Endothelial cell of umbilical vein (primary cell): ENCODE measurements at regions not wholly inside any gene's neighbourhood (a gene's known extent, or its start where the extent isn't known, plus 50 kb on each side); places are given as distances from the start of the nearest gene placed in this dataset.

Experiments
- BruUV-seq: library from RNA; stranded (reverse); fragments of 400-500 nt; replicated peaks from 2 replicates; lab custom pipeline; 2021; lab: Mats Ljungman, UMichigan
- CTCF ChIA-PET: fragments of 300-600, 350-600 bp; sonication (Branson Sonifier 250); formaldehyde crosslinking; loops from one replicate; lab custom pipeline; 2021; ENCODE audit warnings: antibody characterized with exemption, inconsistent platforms; lab: Charles Lee
- POLR2A ChIA-PET: fragments of 300-600, 350-600 bp; sonication (Branson Sonifier 250); formaldehyde crosslinking; loops from one replicate; lab custom pipeline; 2021; ENCODE audit warnings: antibody characterized with exemption, inconsistent platforms; lab: Charles Lee
- DNase-seq: peaks from one replicate; pipeline ENCODE4 v3.0.0-alpha.2; 2011; ENCODE audit warnings: low read depth, low spot score
- FAIRE-seq: peaks from 2 replicates; lab custom pipeline; 2011; peaks lifted over from hg19 to GRCh38; lab: Jason Lieb, UNC
- H2AFZ ChIP-seq: 2 replicates; pipeline ENCODE4 v1.6.0; 2012; ENCODE audit warnings: low read depth, low read length, control low read depth, inconsistent platforms
- H3K27ac ChIP-seq: 2 replicates; pipeline ENCODE4 v1.5.1; 2011; ENCODE audit warnings: low read depth, mild to moderate bottlenecking, control low read depth, low read length, moderate library complexity; ENCODE audit not compliant: insufficient read depth
- H3K27me3 ChIP-seq, 2 experiments: 2 replicates each; pipeline versions ENCODE4 v1.6.0 to v1.6.1; 2011; ENCODE audit warnings: low read length in 2 of 2, mixed read lengths in 1 of 2; ENCODE audit not compliant: control insufficient read depth in 2 of 2, insufficient read depth in 2 of 2
- H3K36me3 ChIP-seq, 2 experiments: 2 replicates in 1 of 2; 3 replicates in 1 of 2; pipeline ENCODE4 v1.5.1; 2011; ENCODE audit warnings: low read length in 2 of 2, mild to moderate bottlenecking in 1 of 2, moderate library complexity in 1 of 2; ENCODE audit not compliant: control insufficient read depth in 2 of 2, insufficient read depth in 2 of 2; ENCODE audit errors: extremely low read depth in 1 of 2
- H3K4me1 ChIP-seq: 3 replicates; pipeline ENCODE4 v1.5.1; 2011; ENCODE audit warnings: mild to moderate bottlenecking, low read length; ENCODE audit not compliant: control insufficient read depth, insufficient read depth; ENCODE audit errors: extremely low read depth
- H3K4me2 ChIP-seq: 2 replicates; pipeline ENCODE4 v1.6.1; 2011; ENCODE audit warnings: low read length, control low read depth, mixed read lengths; ENCODE audit not compliant: insufficient read depth
- H3K4me3 ChIP-seq, 3 experiments: fragments of 200-600 bp in 1 of 3; sonication (generic), shearing (Covaris generic) in 1 of 3; replicated peaks in 1 of 3; 2 replicates each; pipeline ENCODE4 v1.5.1; 2011 to 2016; ENCODE audit warnings: control low read depth in 3 of 3, low read length in 3 of 3, mild to moderate bottlenecking in 2 of 3, inconsistent platforms in 1 of 3, low read depth in 1 of 3, moderate library complexity in 1 of 3; ENCODE audit not compliant: insufficient read depth in 1 of 3
- H3K79me2 ChIP-seq: 2 replicates; pipeline ENCODE4 v1.6.0; 2012; ENCODE audit warnings: low read length, inconsistent platforms; ENCODE audit not compliant: control insufficient read depth, insufficient read depth
- H3K9ac ChIP-seq: replicated peaks from 2 replicates; pipeline ENCODE3; 2011; ENCODE audit warnings: low read length, control low read depth; ENCODE audit not compliant: insufficient read depth; ENCODE audit errors: extremely low read depth
- H3K9me1 ChIP-seq: replicated peaks from 3 replicates; pipeline ENCODE4 v1.6.0; 2011; ENCODE audit warnings: mild to moderate bottlenecking, low read length; ENCODE audit not compliant: control insufficient read depth, insufficient read depth; ENCODE audit errors: extremely low read depth
- H3K9me3 ChIP-seq: replicated peaks from 2 replicates; pipeline ENCODE4 v1.5.1; 2012; ENCODE audit warnings: low read length, inconsistent platforms; ENCODE audit not compliant: control insufficient read depth, insufficient read depth
- H4K20me1 ChIP-seq: replicated peaks from 2 replicates; pipeline ENCODE3; 2011; ENCODE audit warnings: mild to moderate bottlenecking, low read length; ENCODE audit not compliant: control insufficient read depth, insufficient read depth; ENCODE audit errors: extremely low read depth
- CTCF ChIP-seq, 2 donors: IDR thresholded peaks; 1 replicate in 1 of 2; 2 replicates in 1 of 2; pipeline ENCODE4 v1.5.1; 2011; ENCODE audit warnings: low read length in 2 of 2, mild to moderate bottlenecking in 2 of 2, moderate library complexity in 2 of 2, control low read depth in 1 of 2, inconsistent platforms in 1 of 2, low read depth in 1 of 2; ENCODE audit not compliant: insufficient read depth in 1 of 2; ENCODE audit errors: extremely low read depth in 1 of 2
- EZH2 ChIP-seq: IDR thresholded peaks from 2 replicates; pipeline ENCODE4 v1.6.1; 2012; ENCODE audit warnings: borderline replicate concordance, low read depth, mild to moderate bottlenecking, moderate library complexity, low read length, inconsistent platforms; ENCODE audit not compliant: severe bottlenecking
- FOS ChIP-seq: IDR thresholded peaks from 2 replicates; pipeline ENCODE4 v1.6.1; 2011; ENCODE audit warnings: mild to moderate bottlenecking, low read length, moderate library complexity, borderline replicate concordance; ENCODE audit not compliant: insufficient read depth
- GATA2 ChIP-seq: IDR thresholded peaks from 2 replicates; pipeline ENCODE4 v1.7.0; 2011; ENCODE audit warnings: low read depth, mild to moderate bottlenecking, moderate library complexity, mixed read lengths, low read length; ENCODE audit not compliant: insufficient read length, insufficient read depth
- JUN ChIP-seq: IDR thresholded peaks from 2 replicates; pipeline ENCODE4 v1.6.1; 2011; ENCODE audit warnings: borderline replicate concordance, low read depth; ENCODE audit not compliant: insufficient read length, insufficient read depth
- MAX ChIP-seq: IDR thresholded peaks from 2 replicates; pipeline ENCODE4 v1.6.1; 2011; ENCODE audit not compliant: insufficient read depth, insufficient read length
- MYC ChIP-seq: IDR thresholded peaks from one replicate; pipeline ENCODE4 v1.6.1; 2011; ENCODE audit warnings: mild to moderate bottlenecking, low read depth, low read length
- POLR2A ChIP-seq: IDR thresholded peaks from 2 replicates; pipeline ENCODE4 v1.6.1; 2012; ENCODE audit warnings: low read depth, mild to moderate bottlenecking, control low read depth, low read length
- POLR2AphosphoS5 ChIP-seq: IDR thresholded peaks from 2 replicates; pipeline ENCODE4 v1.6.1; 2012; ENCODE audit warnings: low read depth, mild to moderate bottlenecking, control low read depth, low read length, moderate library complexity; ENCODE audit not compliant: insufficient read depth
- dilution Hi-C: fragments of 300-500 bp; cut with MboI; formaldehyde crosslinking; loops from one replicate; pipeline ENCODE4 v1.15.0; 2019; ENCODE audit warnings: low sequenced_read_pairs; ENCODE audit not compliant: extremely low pct_ligation_motif_present
- intact Hi-C: fragments of 100-400 bp; cut with micrococcal nuclease; formaldehyde crosslinking; loops from one replicate; pipeline ENCODE4 v1.10.0; 2022

- H3K36me3 ChIP-seq = no peaks in the 10 kb centered on the region
- no peaks in the 10 kb centered on the region for H4K20me1 ChIP-seq
- FAIRE-seq (no peak), DNase-seq (no peak)
- CTCF ChIA-PET = no interaction called here
- H3K4me2 ChIP-seq = no peak overlapping the region
- H3K9ac ChIP-seq = no peak overlapping the region
- no peak overlapping the region for H2AFZ ChIP-seq
- no peaks in the 10 kb centered on the region for H3K27me3 ChIP-seq
- H3K9me1 ChIP-seq = no peaks in the 10 kb centered on the region
- H3K27ac ChIP-seq = no peak overlapping the region
- POLR2A ChIA-PET = no interaction called here
- no peaks in the 10 kb centered on the region for H3K79me2 ChIP-seq
- intact Hi-C loops (no loop called here), dilution Hi-C loops (no loop called here)
- TF ChIP-seq GATA2 = no peak
- no peak for TF ChIP-seq MAX
- TF ChIP-seq POLR2A = no peak
- no peak for TF ChIP-seq MYC
- no peak for TF ChIP-seq CTCF (IDR thresholded peaks at IDR 0.05; ENCODE audit: extremely low read depth in 1 of 2, insufficient read depth in 1 of 2, low read depth in 1 of 2, low read length in 2 of 2)
- no peak for TF ChIP-seq POLR2AphosphoS5
- no peak for TF ChIP-seq EZH2
- TF ChIP-seq FOS = no peak
- no peak for TF ChIP-seq JUN
- no peaks in the 10 kb centered on the region for H3K9me3 ChIP-seq
- no peak overlapping the region for H3K4me3 ChIP-seq
- no TSS peak for BruUV-seq
- H3K4me1 ChIP-seq = no peaks in the 10 kb centered on the region
These were observed 383.9 kb upstream of the MMS22L start for GRCh38 chr6:97666889-97667288.
